ENCODE measurements at regions not wholly inside any gene's neighbourhood (a gene's known extent, or its start where the extent isn't known, plus 50 kb on each side); places are given as distances from the start of the nearest gene placed in this dataset.

GRCh38 chr13:50123002-50123401 is 107.8 kb downstream of the KCNRG start:
- no peaks in the 10 kb centered on the region for H3K9me3 ChIP-seq (ENCODE audit: control insufficient read depth, insufficient read depth, low read length)
- no peaks in the 10 kb centered on the region for H3K36me3 ChIP-seq (ENCODE audit: insufficient read depth, low read length)
- no peak overlapping the region for H3K9ac ChIP-seq (ENCODE audit: low read depth, low read length)
- H3K4me1 ChIP-seq (ENCODE audit: insufficient read depth, low read length): peaks cover 21% of the 10 kb centered on the region

GRCh38 chr13:50123515-50123861 is 108.2 kb downstream of the KCNRG start:
- H3K9ac ChIP-seq (ENCODE audit: low read depth, low read length): peak overlapping the region; percentile 54; the same call in 1 of the 2 replicates
- peaks cover 21% of the 10 kb centered on the region for H3K4me1 ChIP-seq (ENCODE audit: insufficient read depth, low read length)
- no peaks in the 10 kb centered on the region for H3K36me3 ChIP-seq (ENCODE audit: insufficient read depth, low read length)
- no peaks in the 10 kb centered on the region for H3K9me3 ChIP-seq (ENCODE audit: control insufficient read depth, insufficient read depth, low read length)

- Histone ChIP-seq H3K9ac (ENCODE audit: low read depth, low read length) (peak overlapping the region; percentile 54; the same call in 1 of the 2 replicates), H3K36me3 (ENCODE audit: insufficient read depth, low read length) (no peaks in the 10 kb centered on the region), H3K9me3 (ENCODE audit: control insufficient read depth, insufficient read depth, low read length) (no peaks in the 10 kb centered on the region), H3K4me1 (ENCODE audit: insufficient read depth, low read length) (peaks cover 26% of the 10 kb centered on the region)
Observed at GRCh38 chr13:50123862-50124535, 108.8 kb downstream of the KCNRG start.

GRCh38 chr13:50124536-50125303 is 109.5 kb downstream of the KCNRG start:
- H3K36me3 ChIP-seq (ENCODE audit: insufficient read depth, low read length): no peaks in the 10 kb centered on the region
- H3K4me1 ChIP-seq (ENCODE audit: insufficient read depth, low read length): peaks cover 26% of the 10 kb centered on the region
- no peaks in the 10 kb centered on the region for H3K9me3 ChIP-seq (ENCODE audit: control insufficient read depth, insufficient read depth, low read length)
- H3K9ac ChIP-seq (ENCODE audit: low read depth, low read length): peak overlapping the region; percentile 77

- no peaks in the 10 kb centered on the region for H3K36me3 ChIP-seq (ENCODE audit: insufficient read depth, low read length)
- H3K4me1 ChIP-seq (ENCODE audit: insufficient read depth, low read length): peaks cover 26% of the 10 kb centered on the region
- H3K9me3 ChIP-seq (ENCODE audit: control insufficient read depth, insufficient read depth, low read length): no peaks in the 10 kb centered on the region
- peak overlapping the region; percentile 77 for H3K9ac ChIP-seq (ENCODE audit: low read depth, low read length)
Observed at GRCh38 chr13:50125304-50125553, 110.0 kb downstream of the KCNRG start.

GRCh38 chr13:50125554-50126262 is 110.5 kb downstream of the KCNRG start:
- Histone ChIP-seq H3K9me3 (ENCODE audit: control insufficient read depth, insufficient read depth, low read length) (no peaks in the 10 kb centered on the region), H3K9ac (ENCODE audit: low read depth, low read length) (peak overlapping the region; percentile 77; the same call in 1 of the 2 replicates), H3K4me1 (ENCODE audit: insufficient read depth, low read length) (peaks cover 26% of the 10 kb centered on the region), H3K36me3 (ENCODE audit: insufficient read depth, low read length) (no peaks in the 10 kb centered on the region)

- Histone ChIP-seq H3K4me1 (ENCODE audit: insufficient read depth, low read length) (peaks cover 26% of the 10 kb centered on the region), H3K9ac (ENCODE audit: low read depth, low read length) (peak overlapping the region; percentile 77; the same call in 1 of the 2 replicates), H3K9me3 (ENCODE audit: control insufficient read depth, insufficient read depth, low read length) (no peaks in the 10 kb centered on the region), H3K36me3 (ENCODE audit: insufficient read depth, low read length) (no peaks in the 10 kb centered on the region)
Observed at GRCh38 chr13:50126263-50126992, 111.2 kb downstream of the KCNRG start.

GRCh38 chr13:50126993-50127725 is 111.9 kb downstream of the KCNRG start:
- peaks cover 19% of the 10 kb centered on the region for H3K4me1 ChIP-seq (ENCODE audit: insufficient read depth, low read length)
- no peaks in the 10 kb centered on the region for H3K36me3 ChIP-seq (ENCODE audit: insufficient read depth, low read length)
- H3K9me3 ChIP-seq (ENCODE audit: control insufficient read depth, insufficient read depth, low read length): no peaks in the 10 kb centered on the region
- H3K9ac ChIP-seq (ENCODE audit: low read depth, low read length): peak overlapping the region; percentile 77; the same call in 1 of the 2 replicates

GRCh38 chr13:50127726-50128291 is 112.6 kb downstream of the KCNRG start:
- H3K9ac ChIP-seq (ENCODE audit: low read depth, low read length): peak overlapping the region; percentile 77; the same call in 1 of the 2 replicates
- no peaks in the 10 kb centered on the region for H3K9me3 ChIP-seq (ENCODE audit: control insufficient read depth, insufficient read depth, low read length)
- H3K36me3 ChIP-seq (ENCODE audit: insufficient read depth, low read length): no peaks in the 10 kb centered on the region
- peaks cover 14% of the 10 kb centered on the region for H3K4me1 ChIP-seq (ENCODE audit: insufficient read depth, low read length)

GRCh38 chr13:50128428-50128931 is 113.2 kb downstream of the KCNRG start:
- Histone ChIP-seq H3K9ac (ENCODE audit: low read depth, low read length) (peak overlapping the region; percentile 77; the same call in 1 of the 2 replicates), H3K4me1 (ENCODE audit: insufficient read depth, low read length) (peaks cover 8% of the 10 kb centered on the region; the same call in 1 of the 2 replicates), H3K36me3 (ENCODE audit: insufficient read depth, low read length) (no peaks in the 10 kb centered on the region), H3K9me3 (ENCODE audit: control insufficient read depth, insufficient read depth, low read length) (no peaks in the 10 kb centered on the region)

- no peaks in the 10 kb centered on the region for H3K36me3 ChIP-seq (ENCODE audit: insufficient read depth, low read length)
- peaks cover 12% of the 10 kb centered on the region; the same call in 1 of the 2 replicates for H3K4me1 ChIP-seq (ENCODE audit: insufficient read depth, low read length)
- H3K9me3 ChIP-seq (ENCODE audit: control insufficient read depth, insufficient read depth, low read length): no peaks in the 10 kb centered on the region
- H3K9ac ChIP-seq (ENCODE audit: low read depth, low read length): peak overlapping the region; percentile 50; the same call in 1 of the 2 replicates
Observed at GRCh38 chr13:50129081-50129705, 113.9 kb downstream of the KCNRG start.

GRCh38 chr13:50129706-50130122 is 114.5 kb downstream of the KCNRG start:
- no peaks in the 10 kb centered on the region for H3K36me3 ChIP-seq (ENCODE audit: insufficient read depth, low read length)
- no peaks in the 10 kb centered on the region for H3K9me3 ChIP-seq (ENCODE audit: control insufficient read depth, insufficient read depth, low read length)
- peak overlapping the region; percentile 50; the same call in 1 of the 2 replicates for H3K9ac ChIP-seq (ENCODE audit: low read depth, low read length)
- H3K4me1 ChIP-seq (ENCODE audit: insufficient read depth, low read length): peaks cover 12% of the 10 kb centered on the region; the same call in 1 of the 2 replicates

Measured in ES-I3 (cell line).